Adrenal gland (tissue), 5 donors: ENCODE measurements at regions not wholly inside any gene's neighbourhood (a gene's known extent, or its start where the extent isn't known, plus 50 kb on each side); places are given as distances from the start of the nearest gene placed in this dataset.

Experiments used
- POLR2A ChIP-seq, 2 donors: fragments of 450-650 bp; IDR thresholded peaks; one replicate each; pipeline ENCODE4 v1.6.1; 2017; ENCODE audit warnings: antibody characterized with exemption in 2 of 2, mild to moderate bottlenecking in 2 of 2, moderate library complexity in 1 of 2
- TF ChIP-seq, protein P1 (sequence below), 6 experiments: fragments of 450-650 bp in 4 of 6; fragments of 200-600 bp in 2 of 6; sonication (generic) in 1 of 6; IDR thresholded peaks; 1 replicate in 5 of 6; 2 replicates in 1 of 6; pipeline versions ENCODE4 v1.5.1 to v1.8.0; 2016 to 2021; ENCODE audit warnings: antibody characterized with exemption in 6 of 6, mild to moderate bottlenecking in 2 of 6, moderate library complexity in 1 of 6
- donor health status: DM: no; HTN: no; CAD: no.

- TF ChIP-seq, protein P1, sequence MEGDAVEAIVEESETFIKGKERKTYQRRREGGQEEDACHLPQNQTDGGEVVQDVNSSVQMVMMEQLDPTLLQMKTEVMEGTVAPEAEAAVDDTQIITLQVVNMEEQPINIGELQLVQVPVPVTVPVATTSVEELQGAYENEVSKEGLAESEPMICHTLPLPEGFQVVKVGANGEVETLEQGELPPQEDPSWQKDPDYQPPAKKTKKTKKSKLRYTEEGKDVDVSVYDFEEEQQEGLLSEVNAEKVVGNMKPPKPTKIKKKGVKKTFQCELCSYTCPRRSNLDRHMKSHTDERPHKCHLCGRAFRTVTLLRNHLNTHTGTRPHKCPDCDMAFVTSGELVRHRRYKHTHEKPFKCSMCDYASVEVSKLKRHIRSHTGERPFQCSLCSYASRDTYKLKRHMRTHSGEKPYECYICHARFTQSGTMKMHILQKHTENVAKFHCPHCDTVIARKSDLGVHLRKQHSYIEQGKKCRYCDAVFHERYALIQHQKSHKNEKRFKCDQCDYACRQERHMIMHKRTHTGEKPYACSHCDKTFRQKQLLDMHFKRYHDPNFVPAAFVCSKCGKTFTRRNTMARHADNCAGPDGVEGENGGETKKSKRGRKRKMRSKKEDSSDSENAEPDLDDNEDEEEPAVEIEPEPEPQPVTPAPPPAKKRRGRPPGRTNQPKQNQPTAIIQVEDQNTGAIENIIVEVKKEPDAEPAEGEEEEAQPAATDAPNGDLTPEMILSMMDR (IDR thresholded peaks at IDR 0.05): no peak
- no peak for TF ChIP-seq POLR2A (IDR thresholded peaks at IDR 0.05)
Observed at GRCh38 chr9:105908069-105908468, 213.7 kb downstream of the TMEM38B start.
